DND-41 (cell line): ENCODE measurements at regions not wholly inside any gene's neighbourhood (a gene's known extent, or its start where the extent isn't known, plus 50 kb on each side); places are given as distances from the start of the nearest gene placed in this dataset.

ENCODE experiments used
- ATAC-seq: fragments of 200-7000 bp; cut with Tn5 transposase; 3 replicates; pipeline ENCODE4 v1.9.1; 2021; ENCODE audit warnings: low read depth; ENCODE audit not compliant: insufficient read depth
- DNase-seq: peaks from one replicate; pipeline ENCODE4 v3.0.0-alpha.2; 2020
- H2AFZ ChIP-seq: 2 replicates; pipeline ENCODE4 v1.6.0; 2012; ENCODE audit warnings: low read depth, low read length
- H3K27ac ChIP-seq: 2 replicates; pipeline ENCODE4 v1.5.1; 2012; ENCODE audit warnings: low read length, inconsistent platforms
- H3K27me3 ChIP-seq: fragments of 200-600 bp; sonication (generic); 2 replicates; pipeline ENCODE4 v1.6.0; 2012; ENCODE audit warnings: low read length, mild to moderate bottlenecking, inconsistent platforms; ENCODE audit not compliant: insufficient read depth, poor library complexity
- H3K36me3 ChIP-seq: 2 replicates; pipeline ENCODE4 v1.5.1; 2012; ENCODE audit warnings: low read length, inconsistent platforms; ENCODE audit not compliant: insufficient read depth
- H3K4me1 ChIP-seq: 2 replicates; pipeline ENCODE4 v1.5.1; 2012; ENCODE audit warnings: mild to moderate bottlenecking, low read length; ENCODE audit not compliant: insufficient read depth
- H3K4me2 ChIP-seq: 2 replicates; pipeline ENCODE4 v1.6.0; 2012; ENCODE audit warnings: mild to moderate bottlenecking, moderate library complexity, low read length, inconsistent platforms; ENCODE audit not compliant: insufficient read depth
- H3K4me3 ChIP-seq, 2 experiments: fragments of 200-600 bp in 1 of 2; shearing (Covaris generic) in 1 of 2; 2 replicates each; pipeline ENCODE4 v1.5.1; 2012 to 2016; ENCODE audit warnings: inconsistent platforms in 2 of 2, low read length in 2 of 2, mild to moderate bottlenecking in 2 of 2, low read depth in 1 of 2, moderate library complexity in 1 of 2
- H3K79me2 ChIP-seq: 2 replicates; pipeline ENCODE4 v1.6.0; 2012; ENCODE audit warnings: low read length, inconsistent platforms; ENCODE audit not compliant: insufficient read depth
- H3K9ac ChIP-seq: 2 replicates; pipeline ENCODE4 v1.6.0; 2012; ENCODE audit warnings: low read depth, mild to moderate bottlenecking, inconsistent platforms, low read length, moderate library complexity
- H3K9me3 ChIP-seq: 2 replicates; pipeline ENCODE4 v1.5.1; 2012; ENCODE audit warnings: low read length, moderate library complexity, mild to moderate bottlenecking, inconsistent platforms; ENCODE audit not compliant: insufficient read depth, severe bottlenecking
- H4K20me1 ChIP-seq: 2 replicates; pipeline ENCODE4 v1.6.0; 2012; ENCODE audit warnings: low read length; ENCODE audit not compliant: insufficient read depth
- CTCF ChIP-seq: IDR thresholded peaks from 2 replicates; pipeline ENCODE4 v1.5.1; 2012; ENCODE audit warnings: borderline replicate concordance, low read length, moderate library complexity, mild to moderate bottlenecking; ENCODE audit not compliant: poor library complexity, severe bottlenecking; ENCODE audit errors: extremely low read depth
- EZH2 ChIP-seq: IDR thresholded peaks from 3 replicates; pipeline ENCODE4 v1.6.1; 2012; ENCODE audit warnings: borderline replicate concordance, low read depth, mild to moderate bottlenecking, moderate library complexity, low read length, inconsistent platforms; ENCODE audit not compliant: severe bottlenecking

DNA sequence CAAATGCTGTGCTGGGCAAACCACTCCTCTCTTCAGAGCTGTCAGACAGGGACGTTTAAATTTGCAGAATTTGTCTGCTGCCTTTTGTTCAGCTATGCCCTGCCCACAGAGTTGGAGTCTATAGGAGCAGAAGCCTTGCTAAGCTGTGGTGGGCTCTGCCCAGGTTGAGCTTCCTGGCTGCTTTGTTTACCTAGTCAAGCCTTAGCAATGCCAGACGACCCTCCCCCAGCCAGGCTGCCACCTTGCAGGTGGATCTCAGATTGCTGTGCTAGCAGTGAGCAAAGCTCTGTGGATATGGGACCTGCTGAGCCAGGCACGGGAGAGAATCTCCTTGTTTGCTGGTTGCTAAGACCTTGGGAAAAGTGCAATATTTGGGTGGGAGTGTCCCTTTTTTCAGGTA, 314.9 kb downstream of the NNT start:
- Histone ChIP-seq H3K9me3 (no peaks in the 10 kb centered on the region), H3K27ac (no peak overlapping the region), H3K4me3 (no peak overlapping the region), H3K4me2 (no peak overlapping the region), H3K9ac (no peak overlapping the region), H3K79me2 (no peaks in the 10 kb centered on the region), H2AFZ (no peak overlapping the region), H3K36me3 (no peaks in the 10 kb centered on the region), H3K4me1 (no peaks in the 10 kb centered on the region), H4K20me1 (no peaks in the 10 kb centered on the region), H3K27me3 (no peaks in the 10 kb centered on the region)
- no peak for ATAC-seq
- TF ChIP-seq EZH2: no peak
- TF ChIP-seq CTCF: no peak
- no peak for DNase-seq

DNA sequence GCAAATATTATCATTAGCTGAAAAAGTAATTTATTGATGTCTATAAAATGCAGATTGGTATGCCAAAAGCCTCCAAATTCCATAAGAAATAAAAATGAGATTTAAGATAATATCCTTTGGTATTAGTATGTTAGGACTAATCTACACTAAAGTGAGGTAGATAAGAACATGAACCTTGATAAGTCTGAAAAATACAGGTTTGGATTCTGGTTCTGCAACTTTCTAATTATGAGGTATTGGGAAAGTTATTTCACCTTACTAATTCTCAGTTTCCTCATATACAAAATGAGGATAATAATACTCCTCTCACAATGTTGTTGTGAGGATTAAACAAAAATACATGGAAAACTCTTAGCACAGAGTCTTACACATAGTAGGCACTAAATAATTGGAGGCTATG, 300.1 kb downstream of the NNT start:
- Histone ChIP-seq H2AFZ (no peak overlapping the region), H3K4me3 (no peak overlapping the region), H3K9ac (no peak overlapping the region), H3K36me3 (no peaks in the 10 kb centered on the region), H3K79me2 (no peaks in the 10 kb centered on the region), H3K27me3 (no peaks in the 10 kb centered on the region), H3K27ac (no peak overlapping the region), H3K4me2 (no peak overlapping the region), H4K20me1 (no peaks in the 10 kb centered on the region), H3K9me3 (no peaks in the 10 kb centered on the region), H3K4me1 (no peaks in the 10 kb centered on the region)
- DNase-seq (no peak), ATAC-seq (no peak)
- TF ChIP-seq CTCF (no peak), EZH2 (no peak)

GRCh38 chr5:43900974-43901373, 298.0 kb downstream of the NNT start:
- Histone ChIP-seq H3K9me3 (no peaks in the 10 kb centered on the region), H3K9ac (no peak overlapping the region), H2AFZ (no peak overlapping the region), H3K36me3 (no peaks in the 10 kb centered on the region), H3K4me3 (no peak overlapping the region), H3K79me2 (no peaks in the 10 kb centered on the region), H3K4me2 (no peak overlapping the region), H4K20me1 (no peaks in the 10 kb centered on the region), H3K27me3 (no peaks in the 10 kb centered on the region), H3K27ac (no peak overlapping the region), H3K4me1 (no peaks in the 10 kb centered on the region)
- TF ChIP-seq EZH2 (no peak), CTCF (no peak)
- ATAC-seq: no peak
- DNase-seq: no peak

- no peak for ATAC-seq
- no peaks in the 10 kb centered on the region for H3K27me3 ChIP-seq
- no peak overlapping the region for H3K27ac ChIP-seq
These were observed 292.9 kb downstream of the NNT start for GRCh38 chr5:43895876-43896275.

More at GRCh38 chr5:43895876-43896275, 292.9 kb downstream of the NNT start:
- no peaks in the 10 kb centered on the region for H4K20me1 ChIP-seq
- H3K9me3 ChIP-seq: no peaks in the 10 kb centered on the region
- no peaks in the 10 kb centered on the region for H3K36me3 ChIP-seq
- H3K4me1 ChIP-seq: no peaks in the 10 kb centered on the region
- no peak overlapping the region for H3K9ac ChIP-seq
- H3K79me2 ChIP-seq: no peaks in the 10 kb centered on the region
- no peak for DNase-seq
- H3K4me2 ChIP-seq: no peak overlapping the region
- no peak overlapping the region for H3K4me3 ChIP-seq
- TF ChIP-seq CTCF (no peak), EZH2 (no peak)
- no peak overlapping the region for H2AFZ ChIP-seq
